HL-60 (cell line): ENCODE measurements at regions not wholly inside any gene's neighbourhood (a gene's known extent, or its start where the extent isn't known, plus 50 kb on each side); places are given as distances from the start of the nearest gene placed in this dataset.

Experiments used
- CTCF ChIP-seq: IDR thresholded peaks from one replicate; pipeline ENCODE4 v1.5.1; 2011; ENCODE audit warnings: low read length, control low read depth, inconsistent platforms; ENCODE audit not compliant: insufficient read depth
- GABPA ChIP-seq: IDR thresholded peaks from 2 replicates; pipeline ENCODE4 v1.6.1; 2012; ENCODE audit warnings: low read depth
- POLR2AphosphoS5 ChIP-seq: IDR thresholded peaks from 2 replicates; pipeline ENCODE4 v1.6.1; 2012; ENCODE audit warnings: low read depth
- REST ChIP-seq: IDR thresholded peaks from 2 replicates; pipeline ENCODE4 v1.6.1; 2012; ENCODE audit warnings: low read depth; ENCODE audit not compliant: insufficient replicate concordance
- SPI1 ChIP-seq: IDR thresholded peaks from 2 replicates; pipeline ENCODE4 v1.6.1; 2012; ENCODE audit warnings: low read depth, mild to moderate bottlenecking, borderline replicate concordance

- TF ChIP-seq CTCF (no peak), POLR2AphosphoS5 (no peak), REST (no peak), GABPA (no peak), SPI1 (no peak)
These were observed 441.9 kb downstream of the CD109 start for GRCh38 chr6:74137911-74138310.
